ENCODE measurements at regions not wholly inside any gene's neighbourhood (a gene's known extent, or its start where the extent isn't known, plus 50 kb on each side); places are given as distances from the start of the nearest gene placed in this dataset.

DNA sequence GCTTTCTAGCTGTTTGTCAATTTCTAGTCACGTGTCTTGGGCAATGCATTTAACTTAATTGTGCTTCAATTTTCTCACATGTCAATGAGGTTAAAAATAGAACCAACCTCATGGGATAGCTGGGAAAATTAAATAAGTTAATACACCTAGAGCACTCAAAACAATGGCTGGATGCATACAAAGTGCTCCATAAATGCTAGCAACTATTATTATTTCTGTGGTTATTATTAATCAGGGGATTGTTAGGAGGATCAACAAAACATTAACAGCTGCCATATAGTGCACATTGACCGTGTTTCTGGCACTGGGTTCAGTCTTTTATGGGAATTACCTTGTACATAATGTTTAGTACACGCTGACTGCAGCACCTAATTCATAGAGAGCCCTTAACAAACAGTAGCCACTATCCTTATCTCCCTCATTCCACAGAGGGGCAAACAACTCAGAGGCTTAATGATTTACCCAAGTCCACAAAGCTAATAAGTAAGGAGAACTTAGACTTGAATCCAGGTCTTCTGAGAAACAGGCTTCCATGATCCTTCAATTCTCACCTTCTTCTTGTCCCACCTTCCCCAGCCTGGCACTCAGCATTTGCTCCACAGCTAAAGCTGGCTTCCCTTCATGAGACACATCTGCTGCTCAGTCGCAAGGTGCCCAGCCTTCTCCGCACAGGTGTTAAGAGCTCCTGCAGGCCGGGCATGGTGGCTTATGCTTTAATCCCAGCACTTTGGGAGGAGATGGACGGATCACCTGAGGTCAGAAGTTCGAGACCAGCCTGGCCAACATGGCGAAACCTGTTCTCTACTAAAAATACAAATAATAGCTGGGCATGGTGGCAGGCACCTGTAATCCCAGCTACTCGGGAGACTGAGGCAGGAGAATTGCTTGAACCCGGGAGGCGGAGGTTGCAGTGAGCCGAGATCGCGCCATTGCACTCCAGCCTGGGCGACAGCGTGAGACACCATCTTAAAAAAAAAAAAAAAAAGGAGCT, 137.4 kb upstream of the ABCA1 start:
- Histone ChIP-seq H3K27ac (peak overlapping the region in 8 of 10 donors; percentile 33 to 93 (median 78)), H3K4me1 (peaks cover 11 to 54% (median 24%) of the 10 kb centered on the region in 9 donors), H3K36me3 (no peaks in the 10 kb centered on the region), H3K27me3 (no peaks in the 10 kb centered on the region), H3K4me3 (peak overlapping the region in 2 of 10 donors; percentile 13 to 26), H3K9me3 (peaks cover 0 to 11% (median 0%) of the 10 kb centered on the region in 11 donors)
- no peak for TF ChIP-seq CTCF (IDR thresholded peaks at IDR 0.05)
- WGBS, 2 donors, result 88 to 90% methylated on average over 17 of the region's 17 CpGs
- intact Hi-C loops (cut with DNase I), result loop anchor here in 4 of 10 donors (2.0 to 10.0 kb wide), 3 partner anchors 71 to 89 kb away; no protein-coding TSS in a partner anchor
- DNase-seq (no peak), ATAC-seq (peak in 1 of 8 donors; percentile 3)

DNA sequence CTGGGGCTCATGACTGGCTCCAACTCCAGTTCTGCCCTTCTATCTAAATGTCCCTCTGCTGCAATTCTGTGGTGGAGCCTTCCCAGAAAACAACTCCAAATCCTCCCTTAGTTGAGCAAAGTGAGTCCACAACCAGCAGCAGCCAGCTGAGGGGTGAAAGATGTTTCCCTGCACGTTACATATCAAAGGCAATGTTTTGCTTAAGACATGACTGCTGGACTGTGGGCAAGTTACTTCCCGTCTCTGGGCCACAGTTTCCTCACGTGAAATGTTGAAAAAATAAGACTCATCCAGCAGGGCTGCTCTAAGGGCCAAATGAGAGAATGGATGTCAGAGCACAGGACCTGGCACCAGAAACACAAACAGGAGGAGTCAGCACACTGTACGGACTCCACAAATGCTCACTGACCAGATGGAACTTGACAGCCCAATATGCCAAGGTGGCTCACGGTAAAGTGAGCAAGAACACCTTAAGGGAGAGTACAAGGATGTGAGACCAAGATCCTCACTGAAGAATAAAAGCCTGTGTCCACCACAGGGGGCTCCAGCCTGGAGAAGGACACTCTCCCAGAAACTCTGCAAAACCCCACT, 138.4 kb upstream of the ABCA1 start:
- Histone ChIP-seq H3K4me1 (peaks cover 11 to 59% (median 24%) of the 10 kb centered on the region in 9 donors), H3K27me3 (no peaks in the 10 kb centered on the region), H3K27ac (peak overlapping the region in 1 of 10 donors; percentile 93), H3K36me3 (no peaks in the 10 kb centered on the region), H3K9me3 (peaks cover 0 to 11% (median 0%) of the 10 kb centered on the region in 11 donors), H3K4me3 (no peak overlapping the region)
- WGBS, 2 donors, result 76 to 77% methylated on average over 5 of the region's 5 CpGs
- intact Hi-C loops (cut with DNase I), result loop anchor here in 3 of 10 donors (10.0 kb wide), 2 partner anchors 72 to 88 kb away; no protein-coding TSS in a partner anchor
- ATAC-seq, result peak in 1 of 8 donors; percentile 7
- no peak for DNase-seq
- no peak for TF ChIP-seq CTCF (IDR thresholded peaks at IDR 0.05)

DNA sequence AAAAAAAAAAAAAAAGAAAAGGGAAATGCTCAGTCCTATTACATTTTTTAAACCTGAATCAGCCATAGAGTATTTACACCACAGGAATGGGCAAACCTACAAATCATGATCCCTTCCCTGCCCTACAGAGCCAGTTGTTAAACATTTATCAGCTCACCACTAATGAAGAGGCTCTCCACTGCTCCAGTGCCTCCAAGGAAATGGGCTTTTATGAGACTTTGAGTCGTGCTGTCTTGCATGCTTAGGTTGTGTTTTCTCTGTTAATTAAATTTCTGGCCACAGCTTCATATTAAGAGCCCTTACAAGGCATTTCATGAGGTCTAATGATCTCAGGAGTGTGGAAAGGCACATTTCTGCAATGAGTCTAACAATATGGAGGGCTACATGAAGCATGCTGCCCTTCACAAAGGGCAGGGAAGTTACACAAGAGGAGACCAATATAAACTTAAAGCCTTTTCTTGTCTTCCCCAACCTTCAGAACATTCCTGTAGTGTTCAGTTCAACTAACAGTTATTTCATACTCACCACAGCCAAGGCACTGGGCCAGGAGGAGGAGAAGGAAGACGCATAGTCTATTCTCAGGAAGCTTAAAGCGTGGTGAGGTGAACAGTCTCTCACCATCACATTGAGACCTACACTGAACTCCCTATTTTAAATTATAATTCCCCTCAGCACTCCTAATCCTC, 140.1 kb upstream of the ABCA1 start:
- Histone ChIP-seq H3K36me3 (no peaks in the 10 kb centered on the region), H3K27ac (peak overlapping the region in 1 of 10 donors; percentile 65), H3K4me3 (no peak overlapping the region), H3K27me3 (no peaks in the 10 kb centered on the region), H3K4me1 (peaks cover 11 to 52% (median 24%) of the 10 kb centered on the region in 9 donors), H3K9me3 (peaks cover 0 to 11% (median 0%) of the 10 kb centered on the region in 11 donors)
- DNase-seq (no peak), ATAC-seq (no peak)
- intact Hi-C loops (cut with DNase I), result loop anchor here in 3 of 10 donors (10.0 kb wide), 2 partner anchors 73 to 87 kb away; no protein-coding TSS in a partner anchor
- 81 to 82% methylated on average over 3 of the region's 3 CpGs for WGBS, 2 donors
- no peak for TF ChIP-seq CTCF (IDR thresholded peaks at IDR 0.05)

GRCh38 chr9:105069285-105069684, 141.3 kb upstream of the ABCA1 start:
- H3K4me3 ChIP-seq, result no peak overlapping the region
- no peak for TF ChIP-seq CTCF (IDR thresholded peaks at IDR 0.05)
- ATAC-seq (no peak), DNase-seq (no peak)
- no peak overlapping the region for H3K27ac ChIP-seq
- H3K27me3 ChIP-seq, result no peaks in the 10 kb centered on the region
- no peaks in the 10 kb centered on the region for H3K36me3 ChIP-seq
- peaks cover 0 to 11% (median 0%) of the 10 kb centered on the region in 11 donors for H3K9me3 ChIP-seq
- WGBS, 2 donors, result 90 to 96% methylated on average over 5 of the region's 5 CpGs
- H3K4me1 ChIP-seq, result peaks cover 8 to 39% (median 16%) of the 10 kb centered on the region in 9 donors
- intact Hi-C loops (cut with DNase I), result loop anchor here in 3 of 10 donors (10.0 kb wide), 2 partner anchors 74 to 86 kb away; no protein-coding TSS in a partner anchor
